ENCODE measurements at regions not wholly inside any gene's neighbourhood (a gene's known extent, or its start where the extent isn't known, plus 50 kb on each side); places are given as distances from the start of the nearest gene placed in this dataset.

- DNase-seq (no peak), ATAC-seq (ENCODE audit: low read depth) (no peak)
- H3K79me1 ChIP-seq (ENCODE audit: low read depth in 1 of 2, low read length in 2 of 2), result no peaks in the 10 kb centered on the region
- no peak overlapping the region for H3K23ac ChIP-seq (ENCODE audit: low read depth, low read length)
- CTCF ChIA-PET, result no interaction called here
- in situ Hi-C loops (cut with MboI; ENCODE audit: low sequenced_read_pairs) (no loop called here), intact Hi-C loops (cut with micrococcal nuclease) (no loop called here), dilution Hi-C loops (cut with HindIII; ENCODE audit: low sequenced_read_pairs, unreplicated experiment) (no loop called here)
- H3K4me1 ChIP-seq (ENCODE audit: control insufficient read depth, insufficient read depth, low read length), result no peaks in the 10 kb centered on the region
- H3K9ac ChIP-seq (ENCODE audit: low read depth, low read length), result no peak overlapping the region
- H2BK20ac ChIP-seq (ENCODE audit: low read depth, low read length), result no peak overlapping the region
- no peak overlapping the region for H2AFZ ChIP-seq (replicated peaks; ENCODE audit: low read length, poor library complexity)
- H3K4me3 ChIP-seq (ENCODE audit: insufficient read depth, low read depth, low read length), result no peak overlapping the region
- no TSS peak for BruUV-seq (replicated peaks)
- no peaks in the 10 kb centered on the region for H3K27me3 ChIP-seq (ENCODE audit: control insufficient read depth, insufficient read depth, low read length)
- no peak overlapping the region for H2AK5ac ChIP-seq (ENCODE audit: low read depth, low read length)
- H3K14ac ChIP-seq (replicated peaks; ENCODE audit: low read depth, low read length), result no peak overlapping the region
- no peak overlapping the region for H4K8ac ChIP-seq (ENCODE audit: low read depth in 2 of 2, low read length in 2 of 2)
- H3K9me3 ChIP-seq (ENCODE audit: control insufficient read depth, insufficient read depth, low read length), result peaks cover 8% of the 10 kb centered on the region
- no CpG with 5 or more reads among the region's 3 CpGs for WGBS, 2 experiments (ENCODE audit: extremely low coverage in 2 of 2, insufficient read length in 1 of 2)
- H4K5ac ChIP-seq (ENCODE audit: low read depth, low read length), result no peak overlapping the region
- no peak overlapping the region for H3K4ac ChIP-seq (ENCODE audit: low read depth, low read length)
- H3K18ac ChIP-seq (ENCODE audit: low read depth, low read length), result no peak overlapping the region
- no peaks in the 10 kb centered on the region for H4K20me1 ChIP-seq (ENCODE audit: insufficient read depth, low read length)
- H2AK9ac ChIP-seq (replicated peaks; ENCODE audit: low read depth, low read length, poor library complexity), result no peak overlapping the region
- TF ChIP-seq RCOR1 (IDR thresholded peaks at IDR 0.05; ENCODE audit: insufficient replicate concordance, low read length), result no peak
- no peak for TF ChIP-seq CHD1 (IDR thresholded peaks at IDR 0.05; ENCODE audit: low read depth, low read length)
- no peak for TF ChIP-seq POLR2A (IDR thresholded peaks at IDR 0.05; ENCODE audit: low read depth, low read length)
- TF ChIP-seq SMC3 (IDR thresholded peaks at IDR 0.05; ENCODE audit: low read depth, low read length), result no peak
- no peak for TF ChIP-seq MAFK (IDR thresholded peaks at IDR 0.05; ENCODE audit: low read depth, low read length)
- no peak for TF ChIP-seq CTCF (conservative IDR thresholded peaks at IDR 0.05; ENCODE audit: low read depth, low read length)
- no peak for TF ChIP-seq RFX5 (IDR thresholded peaks at IDR 0.05; ENCODE audit: low read depth, low read length)
- TF ChIP-seq BHLHE40 (IDR thresholded peaks at IDR 0.05; ENCODE audit: low read depth, low read length), result no peak
- no peak for TF ChIP-seq CEBPB (IDR thresholded peaks at IDR 0.05; ENCODE audit: low read depth, low read length)
- TF ChIP-seq FOS (IDR thresholded peaks at IDR 0.05; ENCODE audit: low read depth, low read length), result no peak
- TF ChIP-seq MAZ (IDR thresholded peaks at IDR 0.05; ENCODE audit: borderline replicate concordance, low read depth, low read length), result no peak
- TF ChIP-seq NFE2L2 (IDR thresholded peaks at IDR 0.05; ENCODE audit: low read depth, low read length), result no peak
- TF ChIP-seq MXI1 (IDR thresholded peaks at IDR 0.05; ENCODE audit: borderline replicate concordance, low read depth, low read length), result no peak
- no peak for TF ChIP-seq ELK1 (IDR thresholded peaks at IDR 0.05; ENCODE audit: borderline replicate concordance, low read depth, low read length)
- TF ChIP-seq RAD21 (IDR thresholded peaks at IDR 0.05; ENCODE audit: low read length), result no peak
- TF ChIP-seq USF2 (IDR thresholded peaks at IDR 0.05; ENCODE audit: low read depth, low read length), result no peak
- H3K27ac ChIP-seq (ENCODE audit: insufficient read depth, low read length), result no peak overlapping the region
- no peak overlapping the region for H3K56ac ChIP-seq (ENCODE audit: extremely low read depth, insufficient read depth, low read length)
- no peak overlapping the region for H4K91ac ChIP-seq (ENCODE audit: insufficient read depth, low read depth, low read length)
- no peaks in the 10 kb centered on the region for H3K36me3 ChIP-seq (ENCODE audit: control insufficient read depth, insufficient read depth, low read length)
- H3K9me1 ChIP-seq (ENCODE audit: insufficient read depth, low read length), result no peaks in the 10 kb centered on the region
- H3K4me2 ChIP-seq (ENCODE audit: low read depth, low read length), result no peak overlapping the region
- H2BK15ac ChIP-seq (ENCODE audit: low read depth, low read length), result no peak overlapping the region
- POLR2A ChIA-PET (ENCODE audit: unreplicated experiment), result no interaction called here
- no peak overlapping the region for H2BK5ac ChIP-seq (ENCODE audit: low read depth, low read length, poor library complexity, severe bottlenecking)
- H2BK120ac ChIP-seq (ENCODE audit: low read depth, low read length), result no peak overlapping the region
Measured at GRCh38 chr9:85404911-85405565, 336.7 kb downstream of the AGTPBP1 start.
